ENCODE measurements at regions not wholly inside any gene's neighbourhood (a gene's known extent, or its start where the extent isn't known, plus 50 kb on each side); places are given as distances from the start of the nearest gene placed in this dataset.

DNA sequence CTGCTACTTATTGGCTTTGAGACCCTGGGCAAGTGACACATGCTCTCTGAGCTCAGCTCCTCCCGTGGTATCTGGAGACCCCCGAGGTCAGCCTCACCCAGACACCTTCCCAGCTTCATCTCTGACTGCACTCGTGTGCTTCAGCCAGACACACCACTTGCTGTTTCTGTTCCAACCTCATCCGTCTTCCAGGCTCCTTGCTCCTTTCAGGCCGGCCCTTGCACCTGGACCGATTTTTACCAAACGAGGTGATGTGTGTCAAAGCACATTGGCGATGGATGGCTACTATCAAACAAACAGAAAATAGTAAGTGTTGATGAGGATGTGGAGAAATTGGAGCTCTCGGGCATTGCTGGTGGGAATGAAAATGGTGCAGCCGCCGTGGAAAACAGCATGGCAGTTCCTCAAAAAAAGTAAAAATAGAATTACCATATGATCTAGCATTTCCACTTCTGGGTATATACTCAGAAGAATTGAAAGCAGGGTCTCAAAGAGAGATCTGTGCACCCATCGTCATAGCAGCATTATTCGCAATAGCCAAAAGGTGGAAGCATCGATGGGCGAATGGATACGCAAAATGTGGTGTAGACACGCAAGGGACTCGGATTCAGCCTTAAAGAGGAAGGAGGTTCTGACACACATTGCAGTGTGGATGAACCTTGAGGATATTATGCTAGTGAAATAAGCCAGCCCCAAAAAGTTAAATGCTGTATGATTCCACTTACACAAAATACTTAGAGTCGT, 96.1 kb upstream of the IER5L start:
- DNase-seq, result no peak

DNA sequence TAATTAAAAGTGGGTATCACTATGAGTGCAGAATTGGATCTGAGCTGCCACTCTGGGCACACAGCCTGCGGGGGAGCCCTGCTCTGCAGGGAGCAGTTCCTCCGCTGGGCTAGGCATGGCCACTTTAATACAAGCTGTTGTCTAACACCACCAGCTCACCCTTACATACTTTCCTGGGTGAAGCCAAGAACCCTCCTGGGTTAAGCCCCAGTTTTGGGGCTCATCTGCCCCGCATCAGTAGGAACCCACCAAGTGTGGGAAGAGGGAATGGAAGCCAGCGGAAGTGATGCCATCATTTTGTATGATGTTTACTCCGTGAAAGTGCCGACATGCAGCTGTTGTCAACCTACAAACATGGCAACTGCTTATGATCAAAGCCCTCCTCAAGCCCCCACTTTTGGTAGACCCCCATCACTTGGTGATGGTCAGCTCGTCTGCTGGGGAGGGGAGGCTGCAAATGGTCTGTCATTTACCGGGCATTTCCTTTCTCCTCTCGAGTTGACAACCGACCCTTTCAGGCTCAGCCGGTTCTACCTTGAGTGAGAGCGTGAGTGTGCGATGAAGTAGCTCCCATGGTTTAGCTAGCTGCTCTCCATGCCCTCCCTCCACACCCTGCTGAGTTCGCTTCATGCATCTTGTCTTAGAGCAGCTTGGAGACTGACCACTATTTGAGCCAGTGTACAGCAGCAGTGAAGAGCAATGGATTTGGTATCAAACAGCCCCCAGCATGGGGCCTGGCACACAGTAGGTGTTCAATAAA, 95.3 kb upstream of the IER5L start:
- no peak for DNase-seq

DNA sequence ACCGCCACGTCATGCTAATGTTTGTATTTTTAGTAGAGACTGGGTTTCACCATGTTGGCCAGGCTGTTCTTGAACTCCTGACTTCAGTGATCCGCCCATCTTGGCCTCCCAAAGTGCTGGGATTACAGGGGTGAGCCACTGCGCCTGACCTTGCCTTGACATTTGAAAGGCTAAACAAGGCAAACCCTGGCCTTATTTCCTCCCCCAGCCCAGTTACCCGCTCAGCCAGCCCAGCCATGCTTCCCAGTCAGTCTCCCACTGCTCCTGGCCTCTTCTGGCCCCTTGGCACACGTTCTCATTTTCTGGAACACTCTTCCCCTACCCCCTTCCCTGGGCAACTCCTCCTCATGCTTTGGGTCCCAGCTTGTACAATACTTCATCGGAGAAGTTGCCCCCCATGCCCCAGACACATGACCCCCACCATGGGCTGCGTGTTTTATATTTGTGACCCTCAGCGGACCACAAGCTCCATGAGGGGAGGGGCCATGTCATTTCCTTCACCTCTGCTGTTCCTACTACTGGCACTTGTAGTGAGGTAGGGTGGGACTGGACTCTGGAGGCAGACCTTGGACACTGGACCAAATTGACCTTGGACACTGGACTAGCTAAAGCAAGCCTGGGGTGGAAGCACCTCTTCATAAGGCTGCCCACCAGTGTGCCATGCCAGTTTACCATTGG, 94.4 kb upstream of the IER5L start:
- DNase-seq, result no peak

DNA sequence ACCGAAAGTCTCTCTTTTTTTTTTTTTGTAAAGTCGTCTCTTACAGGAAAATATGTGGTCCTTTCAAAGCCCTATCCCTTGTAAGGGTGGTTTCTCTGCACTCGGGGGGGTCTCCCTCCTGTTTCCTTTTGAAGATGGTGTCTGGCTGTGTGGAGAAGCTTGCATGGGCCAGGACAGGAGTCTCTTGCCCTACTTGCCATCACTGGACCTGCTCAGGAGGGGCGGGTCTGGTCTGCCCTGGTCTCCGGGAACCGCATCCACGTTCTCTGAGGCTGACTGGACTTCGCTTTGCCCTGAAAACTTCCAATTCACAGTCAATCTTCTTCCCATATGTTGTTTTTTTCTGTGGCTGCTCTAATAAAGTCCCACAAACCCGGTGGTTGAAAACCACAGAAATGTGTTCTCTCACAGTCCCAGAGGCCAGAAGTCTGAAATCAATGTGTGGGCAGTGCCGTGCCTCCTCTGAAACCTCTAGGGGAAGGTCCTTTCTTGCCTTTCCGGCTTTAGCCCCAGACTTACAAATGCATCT, 92.9 kb upstream of the IER5L start:
- DNase-seq, result no peak

DNA sequence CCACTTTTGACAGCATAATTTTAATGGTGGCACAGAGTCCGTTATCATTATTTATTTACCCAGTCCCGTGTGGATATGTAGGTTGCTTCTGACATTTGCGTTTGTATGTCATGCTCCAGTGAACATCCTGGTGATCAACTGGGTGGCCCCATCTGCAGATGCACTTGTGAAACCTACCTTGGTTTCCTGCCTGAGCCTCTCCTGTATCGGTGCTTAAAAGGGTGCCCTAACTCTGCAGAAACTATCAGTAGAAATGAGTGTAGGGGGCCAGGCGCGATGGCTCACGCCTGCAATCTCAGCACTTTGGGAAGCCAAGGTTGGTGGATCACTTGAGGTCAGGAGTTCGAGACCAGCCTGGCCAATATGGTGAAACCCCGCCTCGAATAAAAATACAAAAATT, 92.1 kb upstream of the IER5L start:
- DNase-seq, result peak; percentile 36

DNA sequence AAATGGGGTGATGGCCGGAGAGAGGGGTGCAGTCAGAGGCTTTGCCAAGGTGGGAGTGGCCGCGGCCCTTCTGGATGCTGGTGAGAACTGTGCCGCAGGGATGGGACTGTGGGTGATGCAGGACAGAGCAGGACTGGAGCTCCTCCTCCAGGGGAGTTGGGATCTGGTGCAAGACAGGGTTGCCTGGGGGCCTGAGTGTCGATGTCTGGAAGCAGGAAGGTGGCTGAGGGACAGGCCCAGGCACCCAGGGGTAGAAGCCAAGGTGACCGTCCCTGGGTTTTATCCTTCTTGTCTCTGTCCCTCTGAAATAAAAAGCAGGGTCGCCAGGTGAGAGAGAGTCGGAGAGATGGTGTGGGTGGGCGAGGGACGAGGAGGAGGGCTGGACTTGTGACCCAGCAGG, 89.1 kb upstream of the IER5L start:
- no peak for DNase-seq

DNA sequence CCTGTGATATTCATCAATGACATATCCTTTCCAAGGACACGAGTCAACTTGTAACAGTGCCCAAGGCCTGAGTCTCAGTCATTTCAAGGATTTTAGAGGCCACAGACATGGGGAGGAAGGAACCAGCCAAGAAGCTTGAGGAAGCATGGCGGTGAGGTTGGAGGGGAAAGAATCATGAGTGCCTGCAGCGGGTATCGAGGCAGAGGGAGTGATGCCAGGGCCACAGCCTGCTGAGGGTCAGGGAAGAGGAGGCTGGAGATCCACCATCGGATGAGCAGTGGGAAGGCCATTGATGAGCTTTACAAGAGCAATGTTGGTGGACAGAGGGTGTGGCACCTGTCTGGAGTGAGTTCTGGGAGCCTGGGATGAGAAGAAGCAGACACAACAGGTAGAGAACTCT, 88.5 kb upstream of the IER5L start:
- DNase-seq, result no peak

DNA sequence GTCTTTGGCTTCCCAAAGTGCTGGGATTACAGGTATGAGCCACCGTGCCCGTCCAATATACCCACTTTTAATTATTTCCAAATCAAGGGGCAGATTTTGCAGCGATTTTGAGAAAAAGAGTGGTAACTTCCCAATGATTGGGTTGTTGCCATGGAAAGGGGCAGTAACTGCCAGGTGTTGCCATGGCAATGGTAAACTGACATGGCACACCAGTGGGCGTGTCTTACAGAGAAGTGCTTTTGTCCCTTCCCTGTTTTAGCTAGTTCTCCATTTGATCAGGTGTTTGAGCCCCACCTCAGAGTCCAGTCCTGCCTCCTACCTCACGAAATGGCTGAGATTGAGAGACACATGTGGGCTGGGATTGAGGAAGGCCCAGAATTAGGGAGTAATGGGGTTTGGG, 86.3 kb upstream of the IER5L start:
- DNase-seq, result no peak

DNA sequence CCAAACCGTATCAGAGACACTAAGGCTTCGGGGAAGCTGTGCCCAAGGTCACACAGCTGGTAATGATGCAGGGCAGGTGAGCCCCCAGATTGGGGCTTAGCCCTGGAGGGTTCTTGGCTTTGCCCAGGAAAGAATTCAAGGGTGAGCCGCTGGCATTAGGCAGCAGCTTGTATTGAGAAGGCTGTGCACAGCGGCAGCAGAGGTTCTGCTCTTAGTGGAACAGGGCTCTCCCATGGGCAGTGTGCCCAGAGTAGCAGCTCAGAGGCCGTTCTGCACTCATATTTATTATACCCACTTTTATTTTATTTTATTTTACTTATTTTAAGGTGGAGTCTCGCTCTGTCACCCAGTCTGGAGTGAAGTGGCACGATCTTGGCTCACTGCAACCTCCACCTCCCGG, 85.8 kb upstream of the IER5L start:
- no peak for DNase-seq

DNA sequence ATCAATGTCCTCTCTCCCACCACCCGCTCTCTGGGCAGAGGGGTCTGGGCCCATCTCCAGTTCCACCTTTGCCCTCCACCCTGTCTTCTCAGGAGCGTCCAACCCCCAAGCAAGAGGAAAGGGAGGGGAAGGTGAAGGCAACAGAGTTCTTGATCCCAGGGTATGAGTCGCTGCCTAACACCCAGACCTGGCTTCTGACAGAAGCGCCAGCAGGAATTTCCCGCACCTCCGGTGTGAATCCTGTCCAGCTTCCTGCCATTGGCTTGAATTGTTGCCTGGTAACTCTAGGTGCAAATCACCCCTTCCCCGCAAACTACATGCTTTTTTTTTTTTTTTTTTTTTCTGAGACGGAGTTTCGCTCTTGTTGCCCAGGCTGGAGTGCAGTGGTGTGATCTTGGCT, 84.2 kb upstream of the IER5L start:
- DNase-seq, result no peak

DNA sequence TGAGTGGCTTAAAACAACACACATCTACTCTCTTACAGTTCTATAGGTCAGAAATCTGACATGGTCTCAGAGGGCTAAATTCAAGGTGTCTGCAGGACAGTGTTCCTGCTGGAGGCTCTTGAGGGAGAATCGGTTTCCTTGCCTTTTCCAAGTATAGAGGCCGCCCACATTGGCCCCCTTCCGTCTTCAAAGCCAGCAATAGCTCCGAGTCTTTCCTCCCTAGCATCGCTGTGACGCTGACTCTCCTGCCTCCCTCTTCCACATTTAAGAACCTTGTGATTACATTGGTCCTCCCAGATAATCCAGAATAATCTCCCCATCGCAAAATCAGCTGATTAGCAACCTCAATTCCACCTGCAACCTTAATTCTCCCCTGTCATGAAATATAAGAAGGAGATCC, 81.3 kb upstream of the IER5L start:
- no peak for DNase-seq

DNA sequence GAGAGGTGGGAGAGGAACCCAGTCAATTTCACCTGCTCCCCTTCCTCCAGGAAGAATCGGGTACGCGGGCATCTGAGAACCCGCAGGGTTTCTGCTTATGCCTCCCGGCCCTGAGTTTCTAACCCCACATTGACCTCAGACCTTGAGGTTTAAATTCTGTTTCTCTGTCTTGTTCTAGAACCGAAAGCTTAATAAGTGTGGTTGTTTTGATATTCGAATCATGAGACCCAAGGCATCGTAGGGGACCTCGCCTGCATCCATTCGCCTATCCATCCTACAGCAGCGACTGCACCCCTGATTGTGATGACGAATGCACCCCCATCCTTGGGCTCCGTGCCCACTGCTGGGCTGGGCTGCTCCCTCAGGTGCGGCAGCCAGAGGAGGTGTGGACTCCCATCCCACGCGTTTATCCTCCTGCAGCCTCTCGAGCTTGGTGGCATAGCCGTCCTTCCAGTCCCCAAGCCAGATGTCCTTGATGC, 80.8 kb upstream of the IER5L start:
- no peak for DNase-seq

DNA sequence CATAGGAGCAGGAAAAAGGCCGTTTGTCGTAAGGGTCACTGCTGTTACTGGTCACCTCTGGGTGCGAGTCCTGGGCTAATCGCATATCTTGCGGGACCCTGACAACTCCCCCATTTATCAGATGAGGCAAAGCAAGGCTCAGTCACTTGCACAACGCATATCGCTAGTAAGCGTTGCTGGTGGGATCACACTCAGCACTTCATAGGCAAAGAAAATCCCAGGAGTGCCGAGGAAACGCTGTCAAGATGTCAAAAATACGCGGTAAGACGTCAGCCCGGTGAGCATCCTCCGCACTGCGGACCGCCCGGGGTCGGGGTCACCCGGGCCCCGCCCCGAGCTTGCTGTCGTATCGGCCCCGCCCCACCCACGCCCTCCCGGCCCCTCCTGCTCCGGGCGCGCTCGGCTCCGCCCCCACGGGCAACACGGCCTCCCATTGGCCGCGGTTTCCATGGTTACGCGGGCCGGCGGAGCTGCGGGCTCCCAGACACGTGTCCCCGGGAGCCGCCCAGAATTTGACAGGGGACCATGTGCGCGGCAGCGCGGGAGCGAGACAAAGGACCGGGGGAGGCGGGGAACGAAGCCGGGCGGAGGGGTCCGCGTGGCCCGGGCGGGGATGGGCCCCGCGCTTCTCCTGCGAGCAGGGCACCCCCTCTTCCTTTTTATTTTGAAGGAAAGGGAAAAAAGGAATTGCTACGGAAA, 80.2 kb upstream of the IER5L start:
- DNase-seq, result peak; percentile 94

DNA sequence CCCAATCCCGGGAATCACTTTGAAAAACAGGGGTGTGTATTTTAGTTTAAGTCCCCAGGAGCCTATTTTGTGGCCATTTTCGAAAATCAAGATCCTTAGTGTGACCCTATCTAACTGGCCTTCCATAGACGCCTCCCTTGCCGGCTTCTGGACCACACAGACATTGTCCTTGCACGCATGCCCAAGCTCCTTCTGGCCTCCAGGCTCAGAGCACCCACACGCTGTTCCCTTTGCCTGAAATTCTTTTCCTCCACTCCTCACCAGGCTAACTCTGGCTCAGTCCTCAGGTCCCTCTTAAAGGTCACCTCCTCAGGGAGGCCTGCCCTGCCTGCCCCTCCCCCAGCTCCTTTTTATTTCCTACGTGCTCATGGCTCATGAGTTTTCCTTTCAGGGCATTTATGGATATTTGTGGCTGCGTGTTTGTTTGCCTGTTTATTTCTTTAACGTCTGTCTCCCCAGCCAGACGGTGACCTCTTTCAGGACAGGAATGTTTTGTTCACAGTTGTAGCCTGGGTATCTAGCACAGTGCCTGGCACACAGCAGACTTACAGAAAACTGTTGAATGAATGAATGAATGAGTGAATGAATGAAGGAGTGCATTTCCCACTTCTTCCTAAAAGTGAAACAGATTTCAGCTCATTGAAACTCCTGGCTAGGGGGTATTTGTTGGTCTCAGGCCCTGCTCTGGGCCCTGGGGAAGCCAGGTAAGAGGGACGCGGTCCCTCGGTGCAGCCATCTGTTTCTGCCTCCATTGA, 79.1 kb upstream of the IER5L start:
- DNase-seq, result no peak

DNA sequence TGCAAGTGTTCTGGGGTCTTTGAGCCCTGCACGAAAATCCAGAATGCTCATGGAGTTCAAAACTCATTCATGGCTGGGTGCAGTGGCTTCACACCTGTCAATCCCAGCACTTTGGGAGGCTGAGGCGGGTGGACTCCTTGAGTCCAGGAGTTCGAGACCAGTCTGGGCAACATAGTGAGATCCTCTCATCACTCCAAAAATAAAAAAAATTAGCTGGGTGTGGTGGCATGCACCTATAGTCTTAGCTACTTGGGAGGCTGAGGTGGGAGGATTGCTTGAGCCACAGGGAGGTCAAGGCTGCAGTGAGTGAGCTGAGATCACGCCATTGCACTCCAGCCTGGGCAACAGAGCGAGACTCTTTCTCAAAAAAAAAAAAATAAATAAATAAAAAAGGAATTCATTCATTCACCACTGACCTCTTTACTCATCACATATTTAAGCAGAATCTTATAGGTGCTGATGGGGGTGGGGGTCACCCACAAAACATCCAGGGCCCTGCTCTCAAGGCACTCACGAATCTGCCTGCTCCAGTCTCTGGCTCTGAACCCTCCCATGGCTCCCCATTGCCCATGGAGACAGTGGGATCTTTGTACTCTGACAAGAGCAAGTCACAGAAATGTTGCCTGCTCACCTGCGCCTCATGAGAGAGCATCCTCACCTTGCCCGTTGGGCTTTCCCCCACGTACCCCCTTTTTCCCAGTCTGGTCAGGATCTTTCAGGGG, 76.7 kb upstream of the IER5L start:
- no peak for DNase-seq

DNA sequence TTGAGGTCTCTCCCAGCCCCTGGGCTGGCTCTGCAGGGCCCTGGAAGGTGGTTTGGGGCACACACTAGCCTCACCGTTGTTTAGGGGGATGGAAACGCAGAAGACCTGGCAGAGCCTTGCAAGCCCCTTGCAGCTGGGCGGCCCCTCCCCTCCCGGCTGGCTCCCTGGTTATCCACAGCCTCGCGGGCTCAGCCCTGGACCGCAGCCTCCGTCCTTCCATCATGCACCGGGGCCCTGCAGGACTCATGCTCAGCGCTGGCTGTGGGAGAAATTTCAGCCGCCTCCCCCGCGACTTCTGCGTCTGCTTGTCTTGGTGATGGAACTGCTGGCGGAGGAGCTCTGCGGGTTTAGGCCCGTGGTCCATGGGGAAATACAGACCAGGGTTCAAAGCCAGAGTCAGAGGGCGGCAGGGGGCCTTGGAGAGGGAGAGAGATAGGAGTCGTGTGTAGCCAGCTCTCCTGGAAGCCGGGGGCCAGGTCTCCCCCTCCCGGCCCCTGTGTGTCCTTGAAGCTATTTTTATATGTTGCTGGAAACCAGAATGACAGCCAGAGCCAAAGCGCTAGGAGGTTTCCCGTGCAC, 75.8 kb upstream of the IER5L start:
- no peak for DNase-seq

DNA sequence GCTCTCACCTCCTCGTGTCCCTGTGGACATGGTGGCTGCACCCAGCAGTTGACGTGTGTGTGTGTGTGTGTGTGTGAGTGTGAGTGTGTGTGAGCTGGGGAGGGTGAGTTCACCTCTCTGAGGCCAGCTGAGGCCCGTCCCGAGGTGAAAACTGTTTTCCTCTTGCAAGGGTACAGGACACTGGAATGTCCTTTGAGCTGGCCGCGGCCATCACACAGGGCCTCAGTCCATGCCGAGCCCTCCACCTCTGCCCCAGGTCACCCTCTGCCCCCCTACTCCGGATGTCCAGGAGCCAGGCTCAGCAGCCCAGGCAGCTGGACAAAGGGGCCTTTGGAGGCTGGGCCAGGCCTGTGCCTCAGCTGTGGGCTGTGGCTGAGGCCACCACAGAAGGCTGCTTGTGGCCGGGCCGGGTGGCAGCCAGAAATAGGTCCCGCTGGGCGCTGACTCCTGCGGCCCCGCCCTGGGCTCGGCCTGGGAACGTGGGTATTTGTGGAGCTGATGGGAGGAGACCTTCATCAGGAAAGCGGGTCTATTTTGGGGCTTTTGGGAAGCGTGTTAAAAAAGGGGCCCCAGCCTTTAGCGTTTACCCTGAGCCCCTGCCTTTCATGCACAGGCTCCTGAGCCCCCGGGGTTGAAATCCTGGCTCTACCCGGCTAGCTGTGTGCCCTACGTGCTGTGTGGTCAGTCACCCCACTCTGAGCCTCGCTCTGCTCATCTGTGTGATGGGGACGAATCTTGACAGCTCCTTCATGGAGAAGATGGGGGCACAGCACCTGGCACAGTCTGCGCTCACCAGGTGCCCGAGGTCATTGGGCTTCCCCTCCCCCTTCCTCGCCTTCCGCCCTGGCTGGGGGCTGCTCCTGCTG, 75.1 kb upstream of the IER5L start:
- no peak for DNase-seq

DNA sequence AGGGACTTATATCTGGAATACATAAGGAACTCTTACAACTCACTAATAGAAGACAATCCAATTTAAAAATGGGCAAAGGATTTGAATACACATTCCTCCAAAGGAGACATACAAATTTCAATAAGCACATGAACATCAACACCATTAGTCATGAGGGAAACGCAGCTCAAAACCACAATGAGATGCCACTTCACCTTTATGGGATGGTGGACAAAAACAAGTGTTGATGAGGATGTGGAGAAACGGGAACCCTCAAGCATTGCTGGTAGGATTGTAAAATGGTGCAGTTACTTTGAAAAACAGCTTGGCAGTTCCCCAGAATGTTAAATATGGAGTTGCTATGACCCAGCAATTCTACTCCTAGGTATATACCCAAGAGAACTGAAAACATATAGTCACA, 72.7 kb upstream of the IER5L start:
- DNase-seq, result no peak

DNA sequence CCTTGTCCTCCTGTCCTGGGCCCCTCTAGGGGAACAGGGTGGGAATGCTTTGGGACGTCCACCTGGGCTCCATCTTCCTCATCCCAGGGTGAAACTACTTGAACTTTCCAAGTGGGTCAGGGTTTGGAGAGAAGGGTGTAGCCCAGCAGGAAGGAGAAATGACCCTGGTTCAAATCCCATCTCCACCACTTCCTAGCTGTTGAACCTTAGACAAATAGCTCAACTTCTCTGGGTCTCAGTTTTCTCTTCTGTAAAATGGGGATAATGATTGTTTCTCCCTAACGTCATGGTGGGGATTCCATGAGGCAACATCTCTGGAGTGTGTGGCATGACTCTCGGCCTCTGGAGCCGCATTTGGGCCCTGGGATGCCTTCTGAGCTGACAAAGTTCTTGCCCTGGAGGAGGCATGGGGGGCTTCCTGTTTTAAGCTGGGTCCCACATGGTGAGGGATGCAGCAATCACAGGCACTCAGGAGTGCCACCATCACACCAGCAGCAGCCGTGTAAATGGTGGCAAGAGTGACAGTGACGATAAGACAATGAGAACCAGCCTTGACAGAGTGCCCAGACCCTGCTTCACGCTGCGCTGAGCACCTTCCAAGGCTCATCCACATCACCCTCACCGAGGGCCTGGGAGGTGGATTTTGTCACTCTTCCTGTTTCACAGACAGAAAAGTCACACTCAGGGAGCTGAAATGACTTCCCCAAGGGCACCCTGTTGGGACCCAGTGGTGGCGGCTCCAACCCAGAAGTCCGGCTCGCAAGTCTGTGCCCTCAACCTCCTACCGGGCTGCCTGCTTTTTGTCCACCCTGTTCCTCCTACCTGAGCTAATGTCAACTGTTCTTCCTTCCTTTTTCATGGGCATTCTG, 69.5 kb upstream of the IER5L start:
- no peak for DNase-seq

Measured in CD4-positive, alpha-beta T cell treated with Interleukin-15 for 1 hour (primary cell).